CD4-positive, alpha-beta T cell (primary cell): ENCODE measurements at regions not wholly inside any gene's neighbourhood (a gene's known extent, or its start where the extent isn't known, plus 50 kb on each side); places are given as distances from the start of the nearest gene placed in this dataset.

Experiments used
- ATAC-seq: fragments of 200-7000 bp; cut with Tn5 transposase; one replicate; pipeline ENCODE4 v1.10.0; 2022; ENCODE audit warnings: mild to moderate bottlenecking; ENCODE audit not compliant: poor library complexity
- CTCF ChIA-PET: fragments of 350-600 bp; sonication (Branson Sonifier 250); formaldehyde crosslinking; loops from one replicate; lab custom pipeline; 2021; ENCODE audit warnings: antibody characterized with exemption, inconsistent platforms; lab: Charles Lee
- POLR2A ChIA-PET: fragments of 350-600 bp; sonication (Branson Sonifier 250); formaldehyde crosslinking; loops from one replicate; lab custom pipeline; 2021; ENCODE audit warnings: antibody characterized with exemption, inconsistent platforms; lab: Charles Lee
- DNase-seq, 14 experiments: peaks; one replicate each; pipeline ENCODE4 v3.0.0-alpha.2; 2013 to 2020; ENCODE audit warnings: mixed read lengths in 2 of 14
- H3K27ac ChIP-seq, 2 donors: one replicate each; pipeline versions ENCODE4 v1.5.1 to v1.7.0; 2013; ENCODE audit warnings: low read length in 2 of 2, low read depth in 1 of 2, mild to moderate bottlenecking in 1 of 2
- H3K27me3 ChIP-seq, 2 experiments: 1 replicate in 1 of 2; 2 replicates in 1 of 2; pipeline versions ENCODE4 v1.6.1 to v1.7.0; 2013; ENCODE audit warnings: low read length in 2 of 2, control low read depth in 1 of 2, mild to moderate bottlenecking in 1 of 2, moderate library complexity in 1 of 2; ENCODE audit not compliant: insufficient read depth in 2 of 2, control insufficient read depth in 1 of 2
- H3K36me3 ChIP-seq: one replicate; pipeline ENCODE4 v1.6.1; 2013; ENCODE audit warnings: low read length, control low read depth; ENCODE audit not compliant: insufficient read depth
- H3K4me1 ChIP-seq: one replicate; pipeline ENCODE4 v1.6.1; 2013; ENCODE audit warnings: low read length, control low read depth; ENCODE audit not compliant: insufficient read depth
- H3K4me3 ChIP-seq: one replicate; pipeline ENCODE4 v1.5.1; 2013; ENCODE audit warnings: mild to moderate bottlenecking, low read length, moderate library complexity
- H3K9me3 ChIP-seq, 2 experiments: 1 replicate in 1 of 2; 2 replicates in 1 of 2; pipeline versions ENCODE4 v1.6.1 to v1.7.0; 2013; ENCODE audit warnings: low read length in 2 of 2, mild to moderate bottlenecking in 2 of 2, control low read depth in 1 of 2, moderate library complexity in 1 of 2; ENCODE audit not compliant: control insufficient read depth in 1 of 2, insufficient read depth in 1 of 2
- H3K27ac Mint-ChIP-seq: one replicate; pipeline ENCODE4 v1.8.0; 2020; ENCODE audit warnings: mixed read lengths
- H3K27me3 Mint-ChIP-seq: one replicate; pipeline ENCODE4 v1.8.0; 2021; ENCODE audit warnings: mixed read lengths
- H3K36me3 Mint-ChIP-seq: one replicate; pipeline ENCODE4 v1.8.0; 2021; ENCODE audit warnings: low read depth, mixed read lengths
- H3K4me1 Mint-ChIP-seq: one replicate; pipeline ENCODE4 v1.8.0; 2021; ENCODE audit warnings: low read depth, mixed read lengths
- H3K4me3 Mint-ChIP-seq: one replicate; pipeline ENCODE4 v1.8.0; 2020; ENCODE audit warnings: mild to moderate bottlenecking, mixed read lengths
- H3K9me3 Mint-ChIP-seq: one replicate; pipeline ENCODE4 v1.8.0; 2020; ENCODE audit warnings: mixed read lengths
- CTCF ChIP-seq: fragments of 200-600 bp; IDR thresholded peaks from one replicate; pipeline ENCODE4 v1.8.0; 2022; ENCODE audit warnings: antibody characterized with exemption, mild to moderate bottlenecking
- intact Hi-C, 2 experiments: fragments of 100-400 bp; cut with DNase I in 1 of 2; cut with micrococcal nuclease in 1 of 2; formaldehyde crosslinking; loops; one replicate each; pipeline versions ENCODE4 v1.15.1 to v1.9.0; 2023 to 2025; cut with DNase I, micrococcal nuclease

GRCh38 chr11:97028836-97029406 is 639.1 kb downstream of the JRKL start:
- Mint-ChIP-seq H3K9me3 (peaks cover 9% of the 10 kb centered on the region), H3K4me3 (no peak overlapping the region), H3K27me3 (no peaks in the 10 kb centered on the region), H3K4me1 (no peaks in the 10 kb centered on the region), H3K27ac (no peak overlapping the region), H3K36me3 (no peaks in the 10 kb centered on the region)
- ChIA-PET POLR2A (no interaction called here), CTCF (no interaction called here)
- no peak overlapping the region for H3K27ac ChIP-seq
- TF ChIP-seq CTCF = no peak
- H3K4me1 ChIP-seq = no peaks in the 10 kb centered on the region
- no peak overlapping the region for H3K4me3 ChIP-seq
- H3K27me3 ChIP-seq = no peaks in the 10 kb centered on the region
- intact Hi-C loops = no loop called here
- no peak for DNase-seq
- no peak for ATAC-seq
- H3K36me3 ChIP-seq = no peaks in the 10 kb centered on the region
- H3K9me3 ChIP-seq = peaks cover 0 to 6% of the 10 kb centered on the region in 2 experiments

GRCh38 chr11:97033178-97033577 is 643.4 kb downstream of the JRKL start:
- intact Hi-C loops = no loop called here
- no peaks in the 10 kb centered on the region for H3K36me3 Mint-ChIP-seq
- H3K9me3 Mint-ChIP-seq = peaks cover 7% of the 10 kb centered on the region
- no peak overlapping the region for H3K27ac Mint-ChIP-seq
- DNase-seq (no peak), ATAC-seq (no peak)
- H3K4me3 Mint-ChIP-seq = no peak overlapping the region
- Histone ChIP-seq H3K36me3 (no peaks in the 10 kb centered on the region), H3K27ac (no peak overlapping the region), H3K4me3 (no peak overlapping the region), H3K27me3 (no peaks in the 10 kb centered on the region), H3K9me3 (peaks cover 0 to 6% of the 10 kb centered on the region in 2 experiments), H3K4me1 (no peaks in the 10 kb centered on the region)
- ChIA-PET CTCF (no interaction called here), POLR2A (no interaction called here)
- no peaks in the 10 kb centered on the region for H3K27me3 Mint-ChIP-seq
- no peaks in the 10 kb centered on the region for H3K4me1 Mint-ChIP-seq
- no peak for TF ChIP-seq CTCF

GRCh38 chr11:97048481-97048880 is 658.7 kb downstream of the JRKL start:
- no peak overlapping the region for H3K27ac Mint-ChIP-seq
- H3K4me1 Mint-ChIP-seq = no peaks in the 10 kb centered on the region
- DNase-seq (no peak), ATAC-seq (no peak)
- Histone ChIP-seq H3K9me3 (no peaks in the 10 kb centered on the region), H3K4me3 (no peak overlapping the region), H3K36me3 (no peaks in the 10 kb centered on the region), H3K27ac (no peak overlapping the region), H3K27me3 (no peaks in the 10 kb centered on the region), H3K4me1 (no peaks in the 10 kb centered on the region)
- POLR2A ChIA-PET = no interaction called here
- intact Hi-C loops = no loop called here
- CTCF ChIA-PET = no interaction called here
- no peaks in the 10 kb centered on the region for H3K36me3 Mint-ChIP-seq
- H3K4me3 Mint-ChIP-seq = no peak overlapping the region
- TF ChIP-seq CTCF = no peak
- H3K9me3 Mint-ChIP-seq = peaks cover 5% of the 10 kb centered on the region
- no peaks in the 10 kb centered on the region for H3K27me3 Mint-ChIP-seq
